Fibroblast of mammary gland (primary cell): ENCODE measurements at regions not wholly inside any gene's neighbourhood (a gene's known extent, or its start where the extent isn't known, plus 50 kb on each side); places are given as distances from the start of the nearest gene placed in this dataset.

Experiments
- DNase-seq: peaks from one replicate; pipeline ENCODE4 v3.0.0-alpha.2; 2010; ENCODE audit warnings: low read depth
- H3K4me3 ChIP-seq: 2 replicates; pipeline ENCODE4 v1.5.1; 2011; ENCODE audit warnings: low read depth, mild to moderate bottlenecking, low read length, moderate library complexity; ENCODE audit not compliant: control insufficient read depth
- CTCF ChIP-seq: conservative IDR thresholded peaks from 2 replicates; pipeline ENCODE4 v1.5.1; 2011; ENCODE audit warnings: low read depth, low read length, inconsistent platforms; ENCODE audit not compliant: control insufficient read depth, insufficient read depth

- no peak overlapping the region for H3K4me3 ChIP-seq
- no peak for DNase-seq
- TF ChIP-seq CTCF = no peak
These were observed 163.3 kb downstream of the DACT1 start for GRCh38 chr14:58801086-58801485.

GRCh38 chr14:58805057-58805456, 167.3 kb downstream of the DACT1 start:
- TF ChIP-seq CTCF = no peak

GRCh38 chr14:58805605-58806409, 168.0 kb downstream of the DACT1 start:
- peak; percentile 29 for DNase-seq
- H3K4me3 ChIP-seq = no peak overlapping the region
- TF ChIP-seq CTCF = no peak

More at GRCh38 chr14:58805057-58805456, 167.3 kb downstream of the DACT1 start:
- no peak overlapping the region for H3K4me3 ChIP-seq
- DNase-seq = peak; percentile 93

GRCh38 chr14:58807191-58807590, 169.4 kb downstream of the DACT1 start:
- H3K4me3 ChIP-seq = no peak overlapping the region
- DNase-seq = no peak
- no peak for TF ChIP-seq CTCF

- DNase-seq = peak; percentile 41
- no peak for TF ChIP-seq CTCF
These were observed 171.1 kb downstream of the DACT1 start for GRCh38 chr14:58808828-58809227.

GRCh38 chr14:58809520-58809919, 171.8 kb downstream of the DACT1 start:
- no peak for DNase-seq
- H3K4me3 ChIP-seq = no peak overlapping the region
- TF ChIP-seq CTCF = no peak

More at GRCh38 chr14:58808828-58809227, 171.1 kb downstream of the DACT1 start:
- no peak overlapping the region for H3K4me3 ChIP-seq
